NK-92 treated with Interleukin-12 subunit alpha and Interleukin-12 subunit beta, amount 100 ng/mL, for 24 hours (cell line): ENCODE measurements at regions not wholly inside any gene's neighbourhood (a gene's known extent, or its start where the extent isn't known, plus 50 kb on each side); places are given as distances from the start of the nearest gene placed in this dataset.

Experiments used
- DNase-seq: peaks from one replicate; lab custom pipeline; 2025; lab: John Stamatoyannopoulos, UW

DNA sequence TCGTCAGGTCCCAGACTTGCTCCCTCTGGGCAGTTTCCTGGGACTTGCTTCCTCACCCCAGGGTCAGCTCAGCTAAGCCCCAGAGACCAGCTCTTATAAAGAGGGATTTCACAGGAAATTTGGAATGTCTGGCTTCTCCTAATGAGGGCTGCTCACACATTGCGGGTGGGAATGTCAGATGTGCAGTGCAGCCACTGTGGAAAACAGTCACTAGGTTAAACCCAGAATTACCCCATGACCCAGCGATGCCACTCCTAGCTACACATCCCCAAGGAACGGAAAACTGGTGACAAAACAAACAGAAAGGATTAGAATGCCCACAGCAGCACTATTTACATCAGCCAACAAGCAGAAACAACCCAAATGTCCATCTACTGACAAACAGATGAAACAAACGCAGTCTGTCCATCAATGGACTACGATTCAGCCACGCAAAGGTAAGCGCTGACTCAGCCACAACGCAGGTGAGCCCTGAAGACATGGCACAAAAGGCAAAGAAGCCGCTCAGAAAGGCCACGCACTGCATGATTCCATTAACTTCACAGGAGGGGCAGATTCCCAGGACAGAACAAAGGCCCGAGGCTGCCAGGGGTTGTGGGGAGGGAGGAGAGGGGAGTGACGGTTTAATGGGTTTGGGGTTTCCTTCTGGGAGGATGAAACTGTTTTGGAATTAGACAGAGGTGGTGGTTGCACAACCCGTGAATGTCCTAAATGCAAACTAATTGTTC, 63.0 kb downstream of the NCOR2 start:
- no peak for DNase-seq

DNA sequence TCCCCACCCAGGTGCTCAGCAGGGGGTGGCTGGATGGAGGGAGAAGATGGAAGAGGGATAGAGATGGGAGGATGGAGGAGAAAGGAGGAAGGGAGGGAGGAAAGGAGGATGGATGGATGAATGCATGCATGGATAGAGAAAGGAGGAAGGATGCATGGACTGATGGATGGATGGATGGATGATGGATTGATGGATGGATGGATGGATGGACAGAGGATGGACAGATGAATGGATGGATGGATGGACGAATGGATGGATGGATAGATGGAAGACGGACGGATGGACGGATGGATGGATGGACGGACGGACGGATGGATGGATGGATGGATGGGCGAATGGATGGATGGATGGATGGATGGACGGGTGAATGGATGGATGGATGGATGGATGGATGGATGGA, 64.1 kb downstream of the NCOR2 start:
- DNase-seq: no peak

DNA sequence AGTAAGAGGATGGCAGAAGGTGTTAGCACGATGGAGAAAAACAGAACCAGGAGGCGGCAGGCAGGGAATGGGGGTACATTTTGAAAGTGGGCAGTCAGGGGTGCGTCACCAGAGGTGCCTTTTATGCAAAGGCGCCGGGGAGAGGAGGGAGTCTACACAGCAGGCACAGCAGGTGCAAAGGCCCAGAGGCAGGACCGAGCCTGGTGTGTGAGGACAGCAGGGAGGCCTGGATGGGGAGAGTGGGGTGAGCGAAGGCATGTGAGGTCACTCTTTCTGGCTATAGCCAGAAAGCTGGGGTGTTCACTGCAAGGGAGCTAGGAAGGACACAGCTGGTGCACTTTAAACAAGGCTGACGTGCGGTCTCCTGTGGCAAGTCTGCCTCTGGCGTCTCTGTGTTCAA, 65.0 kb downstream of the NCOR2 start:
- no peak for DNase-seq

DNA sequence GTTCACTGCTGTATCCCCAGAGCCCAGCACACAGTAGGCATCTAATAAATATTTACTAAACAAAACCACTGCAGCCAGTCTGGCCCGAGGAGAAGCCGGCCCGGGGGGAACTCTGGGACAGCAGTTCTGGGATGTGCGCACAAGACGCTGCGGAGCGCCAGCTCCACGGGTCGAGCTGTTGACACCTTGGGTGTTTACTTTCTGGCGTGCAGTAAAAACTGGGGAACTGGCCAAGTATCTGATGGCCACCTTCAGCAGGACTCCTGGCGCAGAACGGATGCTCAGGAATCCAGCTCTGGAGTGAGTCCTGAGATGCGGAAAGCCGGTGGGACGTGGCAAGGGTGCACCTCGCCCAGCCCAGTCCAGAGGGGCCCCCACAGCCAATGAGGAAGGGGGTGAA, 65.6 kb downstream of the NCOR2 start:
- DNase-seq: no peak

DNA sequence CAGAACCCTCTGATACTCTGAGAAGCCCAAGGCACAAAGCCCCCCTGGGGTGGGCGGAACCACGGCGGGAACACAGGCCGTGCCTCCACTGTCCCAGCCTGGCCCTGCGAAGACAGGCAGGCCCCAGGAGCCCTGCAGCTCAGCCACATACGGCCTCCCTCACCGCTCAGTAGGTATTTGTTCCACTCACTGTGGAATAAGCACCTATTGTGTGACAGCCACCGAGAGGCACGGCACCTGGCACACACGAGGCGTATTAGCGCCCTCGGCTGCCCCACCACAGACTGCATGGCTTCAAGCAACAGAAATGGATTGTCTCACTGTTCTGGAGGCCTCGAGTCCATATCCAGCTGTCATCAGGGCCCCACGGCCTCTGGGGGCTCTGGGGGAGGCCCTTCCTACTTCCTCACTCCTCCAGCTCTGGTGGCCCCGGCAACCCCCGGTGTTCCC, 66.3 kb downstream of the NCOR2 start:
- no peak for DNase-seq

DNA sequence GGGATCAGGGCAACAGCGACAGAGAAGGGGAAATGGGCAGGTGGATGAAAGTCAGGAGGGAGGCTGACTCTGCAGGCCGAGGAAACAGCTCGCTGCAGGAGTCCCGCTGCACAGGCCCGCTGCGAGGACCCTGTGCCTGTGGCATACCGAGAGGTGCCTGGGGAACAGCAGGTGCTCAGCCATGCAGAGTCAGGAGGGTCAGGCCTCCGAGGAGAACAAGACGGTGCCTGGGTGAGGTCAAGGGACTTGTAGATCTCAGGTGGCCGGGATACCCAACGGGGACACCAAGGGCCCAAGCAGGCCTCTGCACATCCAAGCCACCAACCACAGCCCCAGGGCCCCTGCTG, 67.5 kb downstream of the NCOR2 start:
- DNase-seq: no peak

DNA sequence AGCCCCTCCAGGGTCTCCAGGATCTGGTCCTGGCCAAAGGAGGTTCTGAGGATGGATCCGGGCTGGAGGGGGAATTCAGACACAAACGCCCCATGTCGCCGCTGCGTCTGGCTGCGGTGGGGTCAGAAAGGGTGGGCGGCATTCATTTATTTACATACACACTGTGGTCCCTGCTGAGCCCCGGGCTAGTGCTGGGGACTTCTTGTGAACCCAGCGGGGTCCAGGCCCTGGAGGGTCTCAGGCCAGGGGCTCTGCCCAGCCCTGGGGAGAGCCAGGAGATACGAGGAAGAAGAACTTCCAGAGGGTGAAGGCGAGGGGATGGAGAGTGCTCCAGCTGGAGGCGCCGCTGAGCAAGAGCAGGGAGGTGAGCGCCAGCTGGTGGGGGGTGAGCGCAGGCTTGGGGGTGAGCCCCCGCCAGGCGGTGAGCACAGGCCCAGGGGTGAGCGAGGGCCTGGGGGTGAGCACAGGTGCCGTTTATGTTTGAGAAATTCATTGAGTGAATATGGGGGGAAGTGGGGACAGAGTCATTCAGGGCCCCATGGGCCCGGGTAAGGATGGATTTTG, 68.1 kb downstream of the NCOR2 start:
- no peak for DNase-seq

DNA sequence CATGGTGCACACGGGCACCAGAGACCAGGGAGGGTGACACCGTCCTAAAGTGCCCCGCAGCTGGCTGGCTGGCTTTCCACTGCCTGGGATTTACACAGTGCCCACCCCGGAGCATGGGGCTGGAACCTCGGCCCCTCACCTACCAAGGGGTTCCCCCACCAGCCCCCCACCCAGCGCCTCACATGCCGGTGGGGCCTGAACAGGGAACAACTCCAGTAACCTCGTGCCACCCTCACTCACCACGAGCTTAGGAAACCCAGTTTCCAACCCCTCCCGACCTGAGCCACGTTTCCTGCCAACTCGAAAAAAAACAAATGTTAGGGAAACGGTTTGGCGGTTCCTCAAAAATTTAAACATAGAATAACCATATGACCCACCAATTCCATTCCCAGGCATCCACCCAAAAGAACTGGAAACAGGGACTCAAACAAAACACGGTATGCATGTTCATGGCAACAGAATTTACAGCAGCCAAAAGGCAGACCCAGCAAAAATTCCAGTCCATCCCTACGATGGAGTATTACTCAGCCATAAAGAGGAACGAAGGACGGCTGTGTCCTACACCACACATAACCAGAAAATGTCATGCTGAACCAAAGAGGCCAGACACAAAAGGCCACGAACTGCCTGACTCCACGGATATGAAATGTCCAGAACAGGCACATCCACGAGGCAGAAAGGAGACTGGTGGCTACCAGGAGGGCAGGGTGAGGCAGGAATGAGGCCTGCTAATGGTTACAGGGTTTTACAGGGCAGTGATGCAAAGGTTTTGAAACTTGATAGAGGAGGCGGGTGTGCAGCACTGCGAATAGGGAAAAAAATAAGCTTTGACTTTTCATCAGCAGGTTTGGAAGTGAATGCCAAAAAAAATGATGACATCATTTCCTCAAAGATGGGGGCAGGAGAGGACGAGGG, 68.9 kb downstream of the NCOR2 start:
- no peak for DNase-seq

DNA sequence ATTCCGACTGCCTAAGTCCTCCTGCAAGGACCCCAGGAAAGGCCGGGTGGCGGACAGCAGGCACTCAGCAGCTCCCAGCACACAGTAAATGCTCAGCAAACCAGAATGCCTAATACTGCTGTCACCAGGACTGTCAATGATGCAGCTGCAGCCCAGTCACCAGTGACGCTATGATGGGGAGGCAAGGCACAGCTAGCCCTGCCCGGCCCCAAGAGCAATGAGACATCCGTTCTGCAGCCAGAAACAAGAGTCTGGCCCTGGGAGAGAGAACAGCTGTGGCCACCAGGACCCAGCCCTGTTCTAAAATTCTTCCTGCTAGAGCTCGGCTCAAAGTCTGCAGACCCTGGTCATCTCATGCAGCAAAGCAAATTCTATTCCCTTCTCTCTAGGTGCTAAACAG, 69.8 kb downstream of the NCOR2 start:
- DNase-seq: no peak

DNA sequence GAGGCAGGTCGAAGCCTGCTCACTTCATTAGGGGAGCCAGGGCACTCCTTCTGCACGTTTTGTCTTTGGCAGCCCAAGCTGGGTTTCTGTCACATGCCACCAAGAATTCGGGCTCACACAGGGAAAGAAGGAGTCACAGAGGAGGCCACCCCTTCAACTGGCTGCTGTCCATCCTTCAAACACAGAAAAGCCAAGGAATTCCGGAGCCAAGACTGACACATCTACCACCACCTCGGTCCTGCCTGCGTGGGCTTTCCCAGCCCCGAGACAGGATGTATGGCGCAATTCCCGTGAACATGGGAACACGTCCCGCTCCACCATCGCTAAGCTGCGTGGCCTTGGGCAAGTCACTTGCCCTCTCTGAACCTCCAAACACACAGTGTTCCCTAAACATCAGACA, 70.4 kb downstream of the NCOR2 start:
- DNase-seq: no peak

DNA sequence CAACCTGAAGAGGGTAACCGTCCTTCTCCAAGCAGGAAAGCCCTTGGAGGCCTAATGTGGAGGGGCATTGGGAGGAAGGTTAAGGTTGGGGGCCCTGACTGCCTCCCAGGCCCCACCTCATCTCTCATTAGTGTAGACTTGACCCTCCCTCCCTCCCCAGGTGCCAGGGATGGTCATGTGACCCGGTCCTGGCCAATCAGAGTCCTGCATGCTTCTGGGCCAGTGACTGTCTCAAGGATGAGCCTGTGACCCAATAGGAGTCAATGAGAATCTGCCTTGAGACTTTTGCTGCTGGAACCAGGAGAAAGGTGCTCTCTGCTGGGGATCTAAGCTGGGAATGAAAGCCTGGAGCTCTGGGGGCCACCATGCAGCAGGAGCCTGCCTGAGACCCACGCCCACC, 70.8 kb downstream of the NCOR2 start:
- DNase-seq: no peak

DNA sequence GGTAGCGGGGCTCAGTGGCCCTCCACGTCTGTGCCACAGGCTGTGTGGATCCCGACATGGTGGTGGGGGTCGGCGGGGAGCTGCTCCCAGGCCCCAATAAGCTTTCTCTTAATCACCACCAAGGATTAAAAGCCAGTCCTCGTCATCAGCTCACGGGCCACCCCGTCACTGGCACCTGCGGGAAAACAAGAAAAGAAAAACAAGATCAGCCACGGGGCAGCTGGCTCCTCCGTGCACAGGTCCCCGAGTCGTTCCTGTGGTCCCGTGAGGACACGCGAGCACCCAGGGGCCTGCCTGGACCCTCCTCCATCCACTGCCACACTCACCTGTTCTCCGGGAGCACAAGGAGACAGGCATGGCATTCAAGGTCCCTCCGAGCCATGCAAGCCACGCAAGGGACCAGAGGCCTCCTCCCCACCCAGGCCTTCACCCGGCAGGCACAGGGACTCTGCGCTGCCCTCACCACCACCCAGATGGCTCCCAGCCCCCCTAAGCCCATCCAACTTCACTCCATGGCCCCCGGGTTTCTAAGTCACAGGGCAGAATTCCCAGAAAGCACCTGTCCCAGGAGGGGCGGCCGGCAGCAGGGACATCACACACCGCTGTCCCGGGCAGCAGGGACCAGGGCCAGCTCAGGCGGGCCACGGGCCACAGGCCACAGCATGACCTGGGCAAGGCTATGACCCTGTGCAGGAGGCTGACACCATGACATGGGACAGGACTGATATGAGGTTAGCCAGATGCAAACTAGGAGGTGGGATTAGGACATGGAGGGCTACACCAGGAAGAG, 72.0 kb downstream of the NCOR2 start:
- DNase-seq: no peak

DNA sequence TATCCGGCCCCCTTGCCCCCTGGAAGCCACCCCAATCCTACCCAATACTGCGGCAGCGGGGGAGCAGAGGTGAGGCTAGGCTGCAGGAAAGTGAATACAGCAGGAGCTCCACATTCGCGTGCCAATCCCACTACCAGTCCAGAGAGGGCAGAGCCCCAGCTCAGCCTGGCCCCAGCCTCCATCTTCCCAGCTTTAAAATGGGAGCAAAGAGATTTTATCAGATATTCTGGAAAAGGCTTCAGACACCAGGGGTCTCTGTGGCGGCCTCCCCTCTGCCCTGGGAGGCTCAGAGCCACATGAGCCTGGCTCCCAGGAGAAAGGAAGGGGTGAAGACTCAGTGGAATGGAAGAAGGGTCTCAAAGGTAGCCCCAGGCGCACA, 72.7 kb downstream of the NCOR2 start:
- DNase-seq: no peak

DNA sequence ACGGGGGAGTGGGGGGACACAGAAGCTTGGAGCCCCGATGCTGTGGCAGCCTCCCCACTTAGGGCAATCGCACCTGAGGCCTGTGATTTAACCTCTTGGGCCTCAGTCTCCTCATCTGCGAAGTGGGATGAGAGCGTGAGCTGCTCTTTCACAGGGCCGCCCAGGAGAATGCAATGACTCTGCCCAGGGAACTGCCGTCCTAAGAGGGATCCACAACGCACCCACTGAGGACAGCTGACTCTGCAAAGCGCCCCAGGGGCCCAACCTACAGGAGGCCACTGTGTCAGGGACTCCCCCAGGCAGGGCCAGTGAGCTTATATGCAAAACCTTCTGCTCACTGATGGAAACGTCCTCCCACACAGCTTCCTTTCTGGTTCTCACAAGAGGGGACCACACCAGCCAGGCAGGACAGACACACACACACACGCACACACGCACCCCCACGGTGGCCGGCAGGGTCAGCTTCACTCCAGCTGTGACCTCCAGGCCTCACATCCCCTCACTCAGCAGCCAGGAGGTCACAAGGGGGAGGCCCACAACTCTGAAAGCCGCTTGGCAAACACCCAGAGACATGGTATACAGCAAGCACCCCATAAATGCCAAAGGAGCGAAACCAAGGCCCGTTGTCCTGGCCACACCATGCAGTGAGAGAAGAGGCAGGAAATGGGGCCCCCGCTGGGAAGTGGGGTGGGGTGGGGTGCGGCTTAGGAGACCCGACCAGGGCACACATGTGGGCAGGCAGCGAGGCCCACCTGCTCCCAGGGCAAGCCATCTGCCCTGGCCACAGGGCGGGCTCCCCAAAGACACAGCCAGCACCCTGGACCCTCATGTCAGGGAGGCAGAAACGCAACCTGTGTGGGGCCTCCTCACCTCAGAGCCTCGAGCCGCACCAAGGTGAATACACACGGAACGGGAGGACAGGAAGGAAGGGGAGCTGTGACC, 73.3 kb downstream of the NCOR2 start:
- DNase-seq: no peak

DNA sequence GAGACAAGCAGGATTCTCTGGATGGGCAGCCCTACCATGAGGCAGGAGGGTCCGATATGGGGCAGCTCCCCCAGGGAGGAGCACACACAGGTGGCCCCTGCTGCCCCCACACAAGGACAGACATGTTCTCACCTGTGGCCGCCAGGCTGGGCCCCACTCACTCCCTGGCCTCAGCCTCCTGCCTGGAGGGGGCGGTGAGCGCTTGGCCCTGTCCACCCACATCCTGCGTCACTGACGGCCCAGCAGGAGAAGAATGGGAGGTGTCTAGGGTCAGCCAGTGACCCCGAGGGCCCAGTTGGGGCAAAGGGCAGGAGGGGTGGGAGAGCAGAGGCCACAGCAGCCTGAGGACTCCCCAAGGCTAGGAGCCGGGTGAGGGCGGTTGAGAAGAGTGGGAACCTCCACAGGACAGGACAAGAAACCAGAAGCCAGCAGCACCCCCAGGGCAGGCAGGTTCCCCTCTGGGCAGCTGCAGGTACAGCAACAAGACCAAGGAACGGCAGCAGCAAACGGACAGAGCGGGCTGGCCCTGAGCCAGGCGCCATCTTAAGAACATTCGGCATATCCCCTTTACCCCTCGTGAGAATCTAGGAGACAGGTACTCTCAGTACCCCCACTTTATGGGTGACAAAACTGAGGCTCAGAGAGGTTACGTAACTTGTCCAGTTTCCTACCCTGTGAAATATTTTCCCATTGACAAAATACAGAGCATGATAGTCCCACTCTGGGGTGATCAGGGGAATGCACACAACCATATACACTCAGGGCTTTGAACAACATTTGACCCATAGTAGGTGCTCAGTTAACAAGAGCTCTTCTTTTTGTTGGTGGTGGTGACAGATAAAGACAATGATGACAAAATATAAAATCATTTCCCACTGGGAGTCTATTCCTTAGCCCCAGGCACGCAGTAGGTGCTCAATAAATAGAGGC, 74.3 kb downstream of the NCOR2 start:
- DNase-seq: no peak

DNA sequence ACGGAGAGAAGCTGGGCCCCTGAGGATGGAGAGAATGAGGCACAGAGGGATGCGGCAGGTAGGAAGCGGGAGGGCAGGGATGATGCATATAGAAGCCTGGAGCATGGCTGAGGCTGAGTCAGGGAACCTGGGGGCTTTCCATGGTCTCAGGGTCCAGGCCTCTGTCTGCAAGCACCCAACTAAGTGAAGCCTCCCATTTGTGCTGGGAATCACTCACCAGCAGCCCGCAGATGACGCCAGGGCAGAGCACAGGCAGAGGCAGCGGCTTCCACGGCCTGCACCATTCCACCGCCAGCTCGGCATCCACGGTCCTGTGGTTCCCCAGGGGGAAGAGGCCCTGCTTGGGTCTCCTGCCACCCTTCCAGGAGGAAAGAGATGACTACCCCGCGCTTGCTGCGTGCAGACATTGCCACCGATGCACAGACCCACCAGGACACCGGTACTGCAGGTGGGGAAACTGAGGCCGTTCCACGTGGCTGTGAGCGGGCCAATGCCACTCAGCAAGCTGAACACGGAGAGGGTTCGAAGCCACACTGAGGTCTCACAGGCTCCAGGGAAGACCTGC, 75.5 kb downstream of the NCOR2 start:
- DNase-seq: no peak

DNA sequence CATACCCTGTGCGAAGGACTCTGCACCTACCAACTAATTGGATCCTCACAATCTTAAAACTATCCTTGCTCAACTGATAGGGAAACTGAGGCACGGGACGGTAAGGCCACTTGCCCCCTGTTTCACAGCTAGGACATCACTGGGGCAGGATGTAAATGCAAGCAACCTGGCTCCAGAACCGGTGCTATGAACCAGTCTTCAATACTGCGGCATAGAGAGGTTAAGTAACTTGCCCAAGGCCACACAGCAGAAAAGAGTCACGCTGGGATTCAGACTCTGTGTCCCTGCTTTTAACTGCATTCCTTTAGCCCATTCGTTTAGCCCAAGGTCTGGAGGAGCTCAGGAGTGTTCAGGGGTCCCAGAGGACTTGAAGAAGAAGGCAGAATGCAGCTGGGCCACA, 76.1 kb downstream of the NCOR2 start:
- DNase-seq: no peak

DNA sequence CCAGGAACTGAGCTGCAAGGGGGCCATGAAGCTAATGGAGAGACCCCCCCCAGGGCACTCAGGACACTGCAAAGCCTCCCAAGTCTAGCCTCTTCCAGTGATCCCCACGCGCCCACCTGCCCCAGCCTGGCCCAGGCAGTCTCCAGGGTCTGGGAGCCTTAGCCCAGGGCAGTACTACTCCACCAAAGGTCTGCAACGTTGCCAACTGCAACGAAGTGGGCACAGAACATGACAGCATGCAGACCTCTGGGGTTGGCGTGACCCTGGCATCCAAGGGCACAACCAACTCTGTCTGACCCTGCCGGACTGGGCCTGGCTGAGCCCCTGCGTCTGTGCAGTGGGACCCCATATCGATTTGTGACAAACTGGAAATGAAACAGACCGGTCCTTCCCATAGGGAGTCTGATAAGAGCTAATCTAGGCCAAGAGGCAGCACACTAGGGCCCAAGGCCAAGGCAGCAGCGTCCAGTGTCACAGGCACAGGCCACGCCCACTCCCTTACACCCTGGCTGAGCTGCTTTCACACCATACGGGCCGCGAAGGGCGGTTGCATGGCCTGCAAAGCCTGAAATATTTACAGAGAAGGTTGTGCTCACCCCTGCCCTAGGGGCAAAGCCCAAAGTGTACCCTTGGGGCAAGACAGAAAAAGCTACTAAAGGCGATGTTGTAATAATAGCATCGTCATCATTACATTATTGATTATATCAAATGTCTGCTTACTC, 76.7 kb downstream of the NCOR2 start:
- no peak for DNase-seq

DNA sequence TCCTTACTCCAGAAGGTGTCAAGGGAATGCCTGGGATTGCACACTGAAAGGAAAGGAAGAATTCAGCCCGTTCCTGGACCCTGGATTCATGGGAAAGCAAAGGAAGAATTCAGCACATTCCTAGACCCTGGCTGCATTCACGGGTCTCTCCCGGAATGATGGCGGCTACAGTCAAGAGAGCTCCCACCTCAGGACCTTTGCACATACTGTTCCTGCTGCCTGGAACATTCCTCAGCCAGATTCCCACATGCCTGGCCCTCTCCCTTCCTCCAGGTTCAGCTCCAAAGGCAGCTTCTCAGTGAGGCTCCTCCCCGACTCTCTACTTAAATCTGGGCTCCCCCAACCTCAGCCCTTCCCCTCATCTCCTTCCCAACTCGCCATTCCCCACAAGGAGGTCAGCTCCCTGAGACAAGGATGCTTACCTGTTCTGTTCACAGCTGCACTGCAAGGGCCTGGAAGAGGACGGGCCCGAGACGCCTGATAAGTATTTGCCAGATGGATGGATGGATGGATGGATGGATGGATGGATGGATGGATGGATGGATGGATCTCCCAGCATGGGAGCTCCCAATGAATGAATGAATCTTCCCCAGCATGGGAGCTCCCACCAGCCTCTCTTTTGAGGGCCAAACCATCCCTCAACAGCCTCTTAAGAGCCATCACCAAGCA, 77.4 kb downstream of the NCOR2 start:
- no peak for DNase-seq
